A673 (cell line): ENCODE measurements at regions not wholly inside any gene's neighbourhood (a gene's known extent, or its start where the extent isn't known, plus 50 kb on each side); places are given as distances from the start of the nearest gene placed in this dataset.
"Not testable (repeated sequence)": the region's sequence is repeated elsewhere in the genome, so short reads cannot be mapped to it uniquely, and the experiment has no call there.

ENCODE experiments used
- BruUV-seq: library from RNA; stranded (reverse); fragments of 400-500 nt; replicated peaks from 2 replicates; lab custom pipeline; 2021; lab: Mats Ljungman, UMichigan
- CTCF ChIA-PET: fragments of 300-600 bp; sonication (Branson Sonifier 250); formaldehyde crosslinking; loops from one replicate; lab custom pipeline; 2022; ENCODE audit warnings: antibody characterized with exemption; lab: Charles Lee
- POLR2A ChIA-PET: fragments of 300-600 bp; sonication (Branson Sonifier 250); formaldehyde crosslinking; loops from one replicate; lab custom pipeline; 2022; ENCODE audit warnings: antibody characterized with exemption; ENCODE audit not compliant: low non-redundant PET; lab: Charles Lee
- DNase-seq: peaks from one replicate; pipeline ENCODE4 v3.0.0-alpha.2; 2015; ENCODE audit warnings: low spot score
- H3K27ac ChIP-seq: fragments of 200-600 bp; sonication (generic); 2 replicates; pipeline ENCODE4 v1.5.1; 2016; ENCODE audit warnings: mixed run types, low read depth, mild to moderate bottlenecking, mixed read lengths, antibody characterized with exemption, low read length; ENCODE audit not compliant: poor library complexity, severe bottlenecking
- H3K27me3 ChIP-seq: fragments of 200-600 bp; sonication (generic); replicated peaks from 2 replicates; pipeline ENCODE4 v1.6.1; 2017; ENCODE audit warnings: mixed run types, low read depth, mild to moderate bottlenecking, mixed read lengths, antibody characterized with exemption, low read length; ENCODE audit not compliant: insufficient read depth, poor library complexity
- H3K36me3 ChIP-seq: fragments of 200-600 bp; sonication (generic); 2 replicates; pipeline ENCODE4 v1.6.1; 2016; ENCODE audit warnings: mixed run types, mild to moderate bottlenecking, mixed read lengths, antibody characterized with exemption, low read length; ENCODE audit not compliant: insufficient read depth, poor library complexity, severe bottlenecking
- H3K4me1 ChIP-seq: fragments of 200-600 bp; sonication (generic); 2 replicates; pipeline ENCODE4 v1.6.1; 2017; ENCODE audit warnings: mixed run types, mild to moderate bottlenecking, mixed read lengths, antibody characterized with exemption, low read length; ENCODE audit not compliant: insufficient read depth, poor library complexity, severe bottlenecking
- H3K4me3 ChIP-seq: fragments of 200-600 bp; sonication (generic); 2 replicates; pipeline ENCODE4 v1.5.1; 2016; ENCODE audit warnings: low read depth, mixed run types, mild to moderate bottlenecking, mixed read lengths, low read length; ENCODE audit not compliant: poor library complexity, severe bottlenecking
- H3K9me3 ChIP-seq: fragments of 200-600 bp; sonication (generic); 2 replicates; pipeline ENCODE4 v1.6.1; 2016; ENCODE audit warnings: mixed run types, low read depth, mild to moderate bottlenecking, mixed read lengths, antibody characterized with exemption, low read length; ENCODE audit not compliant: poor library complexity, severe bottlenecking
- CTCF ChIP-seq: fragments of 300-800, 200-600 bp; sonication (generic); conservative IDR thresholded peaks from 2 replicates; pipeline ENCODE4 v1.5.1; 2017; ENCODE audit warnings: low read depth, mild to moderate bottlenecking, antibody characterized with exemption, low read length, moderate library complexity, mixed read lengths
- EZH2 ChIP-seq: fragments of 200-600 bp; sonication (generic); IDR thresholded peaks from 2 replicates; pipeline ENCODE4 v1.6.1; 2017; ENCODE audit warnings: borderline replicate concordance, low read depth, mild to moderate bottlenecking, mixed read lengths, antibody characterized with exemption, low read length; ENCODE audit not compliant: poor library complexity, severe bottlenecking
- intact Hi-C: fragments of 100-400 bp; cut with micrococcal nuclease; formaldehyde crosslinking; loops from one replicate; pipeline ENCODE4 v1.10.0; 2022; ENCODE audit not compliant: unreplicated experiment

GRCh38 chr6:142648526-142648925, 296.4 kb downstream of the HIVEP2 start:
- no TSS peak for BruUV-seq
- TF ChIP-seq CTCF (no peak), EZH2 (no peak)

GRCh38 chr6:142649438-142650234, 295.3 kb downstream of the HIVEP2 start:
- H3K36me3 ChIP-seq, H3K27me3 ChIP-seq, H3K4me1 ChIP-seq, DNase-seq, H3K4me3 ChIP-seq, CTCF ChIA-PET, POLR2A ChIA-PET, BruUV-seq, H3K27ac ChIP-seq, H3K9me3 ChIP-seq, intact Hi-C loops: not testable (repeated sequence)

More at GRCh38 chr6:142648526-142648925, 296.4 kb downstream of the HIVEP2 start:
- Histone ChIP-seq H3K27me3 (peaks cover 4% of the 10 kb centered on the region), H3K4me3 (no peak overlapping the region), H3K36me3 (no peaks in the 10 kb centered on the region), H3K27ac (no peak overlapping the region), H3K4me1 (no peaks in the 10 kb centered on the region), H3K9me3 (no peaks in the 10 kb centered on the region)
- no peak for DNase-seq
- intact Hi-C loops: no loop called here
- POLR2A ChIA-PET: no interaction called here
- CTCF ChIA-PET: no interaction called here

DNA sequence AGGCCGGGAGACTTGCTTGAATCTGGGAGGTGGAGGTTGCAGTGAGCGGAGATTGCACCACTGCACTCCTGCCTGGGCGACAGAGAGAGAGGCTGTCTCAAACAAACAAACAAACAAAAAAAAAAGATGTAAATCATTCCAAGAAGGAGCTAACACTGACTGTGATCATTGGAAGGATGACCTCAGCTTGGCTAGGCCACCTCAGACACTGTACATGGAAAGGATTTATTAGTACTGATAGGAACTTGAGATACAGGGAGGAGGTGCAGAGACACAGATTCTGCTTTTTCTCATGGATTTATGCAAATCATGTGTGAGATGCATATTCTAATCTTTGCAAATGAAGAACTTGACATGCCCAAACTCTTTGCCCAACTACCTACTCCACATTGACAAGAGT, 293.6 kb downstream of the HIVEP2 start:
- no peak for DNase-seq
- no peak overlapping the region for H3K27ac ChIP-seq
- TF ChIP-seq EZH2: no peak
- no peak for TF ChIP-seq CTCF
- intact Hi-C loops: no loop called here
- no peak overlapping the region for H3K4me3 ChIP-seq
- H3K36me3 ChIP-seq: no peaks in the 10 kb centered on the region
- peaks cover 4% of the 10 kb centered on the region for H3K27me3 ChIP-seq
- no peaks in the 10 kb centered on the region for H3K9me3 ChIP-seq
- no peaks in the 10 kb centered on the region for H3K4me1 ChIP-seq
- POLR2A ChIA-PET: no interaction called here
- CTCF ChIA-PET: no interaction called here
- BruUV-seq: no TSS peak
